ENCODE measurements at regions not wholly inside any gene's neighbourhood (a gene's known extent, or its start where the extent isn't known, plus 50 kb on each side); places are given as distances from the start of the nearest gene placed in this dataset.
"Not testable (repeated sequence)": the region's sequence is repeated elsewhere in the genome, so short reads cannot be mapped to it uniquely, and the experiment has no call there.

DNA sequence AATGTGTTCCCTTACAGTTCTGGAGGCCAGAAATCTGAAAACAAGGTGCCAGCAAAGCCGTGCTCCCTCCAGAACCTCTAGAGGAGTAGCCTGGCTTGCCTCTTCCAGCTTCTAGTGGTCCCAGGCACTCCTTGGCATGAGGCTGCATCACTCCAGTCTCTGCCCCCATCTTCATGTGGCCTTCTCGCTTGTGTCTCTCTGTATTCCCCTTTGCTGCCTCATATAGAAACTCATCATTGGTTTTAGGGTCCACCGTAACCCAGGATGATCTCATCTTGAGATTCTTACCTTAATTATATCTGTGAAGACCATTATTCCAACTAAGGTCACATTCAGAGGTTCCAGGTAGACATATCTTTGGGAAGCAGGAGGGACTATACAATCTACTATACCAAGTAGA is 182.4 kb downstream of the SKIDA1 start:
- Histone ChIP-seq H3K9me3 (no peaks in the 10 kb centered on the region), H3K4me1 (no peaks in the 10 kb centered on the region), H3K27ac (no peak overlapping the region), H3K27me3 (no peaks in the 10 kb centered on the region), H3K36me3 (no peaks in the 10 kb centered on the region), H3K4me3 (no peak overlapping the region)
- DNase-seq (ENCODE audit: low spot score), result no peak
- TF ChIP-seq, protein P1, sequence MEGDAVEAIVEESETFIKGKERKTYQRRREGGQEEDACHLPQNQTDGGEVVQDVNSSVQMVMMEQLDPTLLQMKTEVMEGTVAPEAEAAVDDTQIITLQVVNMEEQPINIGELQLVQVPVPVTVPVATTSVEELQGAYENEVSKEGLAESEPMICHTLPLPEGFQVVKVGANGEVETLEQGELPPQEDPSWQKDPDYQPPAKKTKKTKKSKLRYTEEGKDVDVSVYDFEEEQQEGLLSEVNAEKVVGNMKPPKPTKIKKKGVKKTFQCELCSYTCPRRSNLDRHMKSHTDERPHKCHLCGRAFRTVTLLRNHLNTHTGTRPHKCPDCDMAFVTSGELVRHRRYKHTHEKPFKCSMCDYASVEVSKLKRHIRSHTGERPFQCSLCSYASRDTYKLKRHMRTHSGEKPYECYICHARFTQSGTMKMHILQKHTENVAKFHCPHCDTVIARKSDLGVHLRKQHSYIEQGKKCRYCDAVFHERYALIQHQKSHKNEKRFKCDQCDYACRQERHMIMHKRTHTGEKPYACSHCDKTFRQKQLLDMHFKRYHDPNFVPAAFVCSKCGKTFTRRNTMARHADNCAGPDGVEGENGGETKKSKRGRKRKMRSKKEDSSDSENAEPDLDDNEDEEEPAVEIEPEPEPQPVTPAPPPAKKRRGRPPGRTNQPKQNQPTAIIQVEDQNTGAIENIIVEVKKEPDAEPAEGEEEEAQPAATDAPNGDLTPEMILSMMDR (IDR thresholded peaks at IDR 0.05), result no peak

DNA sequence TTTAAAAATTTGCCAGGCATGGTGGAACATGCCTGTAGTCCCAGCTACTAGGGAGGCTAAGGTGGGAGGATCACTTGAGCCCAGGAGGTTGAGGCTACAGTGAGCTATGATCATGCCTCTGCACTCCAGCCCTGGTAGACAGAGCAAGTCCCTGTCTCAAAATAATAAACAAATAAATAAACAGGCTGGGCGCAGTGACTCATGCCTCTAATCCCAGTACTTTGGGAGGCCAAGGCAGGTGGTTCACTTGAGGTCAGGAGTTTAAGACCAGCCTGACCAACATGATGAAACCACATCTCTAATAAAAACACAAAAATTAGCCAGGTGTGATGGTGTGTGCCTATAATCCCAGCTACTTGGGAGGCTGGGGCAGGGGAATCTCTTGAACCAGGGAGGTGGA is 183.0 kb downstream of the SKIDA1 start:
- H3K4me1 ChIP-seq; H3K27ac ChIP-seq; H3K4me3 ChIP-seq; DNase-seq (ENCODE audit: low spot score); H3K27me3 ChIP-seq; H3K36me3 ChIP-seq; H3K9me3 ChIP-seq: not testable (repeated sequence)

DNA sequence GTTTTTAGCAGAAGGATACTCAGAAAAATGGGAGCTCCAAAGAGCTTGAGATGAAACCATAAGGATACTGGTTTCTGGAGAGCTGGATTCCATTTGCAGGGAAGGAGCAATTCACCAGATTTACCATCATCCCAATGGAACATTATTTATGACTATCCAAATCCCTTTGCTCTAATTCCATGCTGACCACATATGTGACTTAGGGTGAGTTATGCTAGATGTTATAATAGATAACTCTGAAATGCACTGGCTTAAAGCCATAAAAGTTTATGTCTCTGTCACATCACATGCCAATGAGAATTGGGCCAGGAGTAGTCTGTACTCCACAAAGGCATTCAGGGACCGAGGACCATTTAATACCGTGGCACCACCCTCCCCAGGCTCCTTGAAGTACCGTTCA is 185.2 kb downstream of the SKIDA1 start:
- no peaks in the 10 kb centered on the region for H3K27me3 ChIP-seq
- no peak overlapping the region for H3K27ac ChIP-seq
- H3K9me3 ChIP-seq, result no peaks in the 10 kb centered on the region
- H3K36me3 ChIP-seq, result no peaks in the 10 kb centered on the region
- H3K4me3 ChIP-seq, result no peak overlapping the region
- TF ChIP-seq, protein P1 (IDR thresholded peaks at IDR 0.05), result no peak
- peaks cover 0 to 13% of the 10 kb centered on the region in 2 donors for H3K4me1 ChIP-seq
- no peak for DNase-seq (ENCODE audit: low spot score)

DNA sequence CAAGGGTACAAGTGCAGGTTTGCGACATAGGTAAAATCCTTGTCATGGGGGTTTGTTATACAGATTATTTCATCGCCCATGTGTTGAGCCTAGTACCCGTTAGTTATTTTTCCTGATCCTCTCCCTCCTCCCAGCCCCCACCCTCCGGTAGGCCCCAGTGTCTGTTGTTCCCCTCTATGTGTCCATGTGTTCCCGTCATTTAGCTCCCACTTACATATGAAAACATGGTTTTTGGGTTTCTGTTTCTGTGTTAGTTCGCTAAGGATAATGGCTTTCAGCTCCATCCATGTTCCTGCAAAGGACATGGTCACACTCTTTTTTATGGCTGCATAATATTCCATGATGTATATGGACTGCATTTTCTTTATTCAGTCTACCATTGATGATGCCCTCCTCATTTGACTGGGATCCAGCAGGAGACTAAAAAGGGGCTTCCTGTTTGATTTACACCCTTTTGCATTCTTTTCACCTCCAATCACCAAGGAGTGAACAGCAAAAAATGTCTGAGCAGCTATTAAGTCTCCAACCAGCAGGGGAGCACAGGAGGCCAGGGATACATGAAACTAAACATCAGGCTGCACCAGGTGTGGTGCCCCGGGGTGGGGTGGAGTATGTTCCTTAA is 188.2 kb downstream of the SKIDA1 start:
- no peaks in the 10 kb centered on the region for H3K27me3 ChIP-seq
- H3K9me3 ChIP-seq, result no peaks in the 10 kb centered on the region
- no peak for DNase-seq (ENCODE audit: low spot score)
- H3K4me1 ChIP-seq, result peaks cover 0 to 24% of the 10 kb centered on the region in 2 donors
- peak overlapping the region in 1 of 2 donors; percentile 21 for H3K27ac ChIP-seq
- TF ChIP-seq, protein P1 (IDR thresholded peaks at IDR 0.05), result no peak
- H3K36me3 ChIP-seq, result no peaks in the 10 kb centered on the region
- H3K4me3 ChIP-seq, result no peak overlapping the region

DNA sequence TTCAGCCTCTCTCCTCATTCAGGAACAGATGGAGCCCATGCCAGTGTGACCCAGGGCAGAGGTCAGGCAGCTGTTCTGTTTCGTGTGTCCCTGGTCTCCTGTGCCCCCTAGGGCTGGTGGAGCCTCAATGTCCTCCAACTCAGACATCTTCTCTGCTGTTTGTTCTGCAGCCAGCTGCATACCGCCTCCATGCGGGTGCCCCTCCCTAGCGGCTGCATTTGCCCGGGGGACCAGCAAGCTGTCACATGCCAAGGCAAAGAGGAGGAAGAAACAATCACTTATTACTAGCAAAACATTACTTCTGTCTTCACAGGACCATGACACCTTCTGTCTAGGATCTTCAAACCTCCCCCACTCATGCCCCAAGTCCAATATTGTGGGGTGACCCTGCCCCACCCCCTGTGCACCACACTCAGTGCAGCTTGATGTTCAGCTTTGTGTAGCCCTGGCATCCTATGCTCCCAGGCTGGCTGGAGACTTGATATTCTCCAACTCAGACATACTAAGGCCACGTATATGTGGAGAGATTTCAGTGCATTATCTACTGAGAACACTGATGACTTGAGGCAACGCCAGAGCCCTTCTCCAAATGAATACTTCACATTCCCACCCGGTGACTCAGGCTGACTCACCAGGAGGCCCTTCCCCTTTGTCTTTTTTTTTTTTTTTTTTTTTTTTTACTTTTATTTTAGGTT is 188.9 kb downstream of the SKIDA1 start:
- DNase-seq (ENCODE audit: low spot score), result peak; percentile 73
- TF ChIP-seq, protein P1 (IDR thresholded peaks at IDR 0.05), result no peak
- H3K4me3 ChIP-seq, result no peak overlapping the region
- H3K9me3 ChIP-seq, result no peaks in the 10 kb centered on the region
- no peaks in the 10 kb centered on the region for H3K27me3 ChIP-seq
- no peaks in the 10 kb centered on the region for H3K36me3 ChIP-seq
- H3K4me1 ChIP-seq, result peaks cover 0 to 24% of the 10 kb centered on the region in 2 donors
- H3K27ac ChIP-seq, result peak overlapping the region; percentile 22 to 66

DNA sequence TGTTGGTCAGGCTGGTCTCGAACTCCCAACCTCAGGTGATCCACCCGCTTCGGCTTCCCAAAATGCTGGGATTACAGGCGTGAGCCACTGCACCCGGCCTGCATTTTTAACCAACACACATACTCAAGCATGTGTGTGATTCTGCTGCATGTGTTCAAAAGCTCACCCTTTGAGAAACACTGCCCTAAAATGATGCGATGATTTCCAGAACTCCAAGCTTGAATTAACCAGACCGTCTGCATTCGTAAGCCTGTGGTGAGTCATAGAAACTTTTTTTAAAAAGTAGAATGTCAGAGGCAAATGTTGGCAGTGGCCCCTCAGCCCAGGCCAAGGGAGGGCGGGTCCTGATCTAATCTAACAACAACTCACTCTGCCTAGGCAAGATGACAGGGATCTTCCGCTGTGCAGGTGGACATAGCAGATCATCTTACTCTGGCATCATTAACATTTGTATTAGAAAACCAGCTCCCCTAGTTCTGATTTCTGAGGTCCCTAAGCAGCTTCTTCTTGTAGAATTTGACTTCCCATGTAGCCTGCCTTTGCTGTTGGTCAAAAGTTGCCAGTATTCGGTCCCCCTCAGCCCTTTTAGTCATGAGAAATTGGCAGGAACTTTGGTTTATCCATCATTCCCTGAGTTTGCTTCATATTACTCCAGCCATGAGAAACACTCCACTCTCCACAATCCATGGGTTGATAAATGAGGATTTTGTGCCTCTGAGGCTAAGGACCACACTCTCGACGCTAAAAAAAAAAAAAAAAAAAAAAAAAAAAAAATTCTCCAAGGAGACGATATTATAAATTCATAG is 190.4 kb downstream of the SKIDA1 start:
- peak; percentile 87 for DNase-seq (ENCODE audit: low spot score)

More for the DNA sequence above, 190.4 kb downstream of the SKIDA1 start:
- TF ChIP-seq, protein P1 (IDR thresholded peaks at IDR 0.05), result no peak
- Histone ChIP-seq H3K36me3 (no peaks in the 10 kb centered on the region), H3K27ac (peak overlapping the region; percentile 48 to 75), H3K4me3 (no peak overlapping the region), H3K9me3 (no peaks in the 10 kb centered on the region), H3K4me1 (peaks cover 0 to 24% of the 10 kb centered on the region in 2 donors), H3K27me3 (no peaks in the 10 kb centered on the region)

Data from right atrium auricular region (tissue), 2 donors.